Mammary epithelial cell (primary cell): ENCODE measurements at regions not wholly inside any gene's neighbourhood (a gene's known extent, or its start where the extent isn't known, plus 50 kb on each side); places are given as distances from the start of the nearest gene placed in this dataset.

ENCODE experiments used
- EZH2 ChIP-seq: IDR thresholded peaks from 2 replicates; pipeline ENCODE4 v1.6.1; 2012; ENCODE audit warnings: low read length, inconsistent platforms, borderline replicate concordance
- TF ChIP-seq, protein P1 (sequence below), 2 donors: IDR thresholded peaks in 1 of 2; conservative IDR thresholded peaks in 1 of 2; 2 replicates each; pipeline ENCODE4 v1.5.1; 2011 to 2012; ENCODE audit warnings: inconsistent platforms in 2 of 2, low read length in 2 of 2, mild to moderate bottlenecking in 2 of 2, control low read depth in 1 of 2, low read depth in 1 of 2; ENCODE audit not compliant: insufficient read depth in 1 of 2; ENCODE audit errors: extremely low read depth in 1 of 2

GRCh38 chr2:79389481-79389880, 123.4 kb upstream of the CTNNA2 start:
- TF ChIP-seq, protein P1, sequence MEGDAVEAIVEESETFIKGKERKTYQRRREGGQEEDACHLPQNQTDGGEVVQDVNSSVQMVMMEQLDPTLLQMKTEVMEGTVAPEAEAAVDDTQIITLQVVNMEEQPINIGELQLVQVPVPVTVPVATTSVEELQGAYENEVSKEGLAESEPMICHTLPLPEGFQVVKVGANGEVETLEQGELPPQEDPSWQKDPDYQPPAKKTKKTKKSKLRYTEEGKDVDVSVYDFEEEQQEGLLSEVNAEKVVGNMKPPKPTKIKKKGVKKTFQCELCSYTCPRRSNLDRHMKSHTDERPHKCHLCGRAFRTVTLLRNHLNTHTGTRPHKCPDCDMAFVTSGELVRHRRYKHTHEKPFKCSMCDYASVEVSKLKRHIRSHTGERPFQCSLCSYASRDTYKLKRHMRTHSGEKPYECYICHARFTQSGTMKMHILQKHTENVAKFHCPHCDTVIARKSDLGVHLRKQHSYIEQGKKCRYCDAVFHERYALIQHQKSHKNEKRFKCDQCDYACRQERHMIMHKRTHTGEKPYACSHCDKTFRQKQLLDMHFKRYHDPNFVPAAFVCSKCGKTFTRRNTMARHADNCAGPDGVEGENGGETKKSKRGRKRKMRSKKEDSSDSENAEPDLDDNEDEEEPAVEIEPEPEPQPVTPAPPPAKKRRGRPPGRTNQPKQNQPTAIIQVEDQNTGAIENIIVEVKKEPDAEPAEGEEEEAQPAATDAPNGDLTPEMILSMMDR (conservative IDR thresholded peaks at IDR 0.05 in 1 of 2, IDR thresholded peaks at IDR 0.05 in 1 of 2; ENCODE audit: extremely low read depth in 1 of 2, insufficient read depth in 1 of 2, low read depth in 1 of 2, low read length in 2 of 2) = no peak
- no peak for TF ChIP-seq EZH2
